ENCODE measurements at regions not wholly inside any gene's neighbourhood (a gene's known extent, or its start where the extent isn't known, plus 50 kb on each side); places are given as distances from the start of the nearest gene placed in this dataset.

- H3K4me1 ChIP-seq (ENCODE audit: control insufficient read depth, insufficient read depth, low read length) = no peaks in the 10 kb centered on the region
- ATAC-seq (no peak), DNase-seq (ENCODE audit: low read depth, low spot score) (no peak)
- no peak overlapping the region for H3K27ac ChIP-seq (ENCODE audit: low read length)
- in situ Hi-C loops (cut with HindIII; ENCODE audit: low pct_unique_long_range_greater_than_20kb, low sequenced_read_pairs) = no loop called here
- H3K27me3 ChIP-seq (ENCODE audit: control insufficient read depth, insufficient read depth, low read length) = no peaks in the 10 kb centered on the region
- TF ChIP-seq SIN3A (IDR thresholded peaks at IDR 0.05; ENCODE audit: borderline replicate concordance, insufficient read depth, low read depth, low read length) (no peak), CTCF (IDR thresholded peaks at IDR 0.05) (no peak), POLR2AphosphoS5 (IDR thresholded peaks at IDR 0.05; ENCODE audit: low read depth, low read length) (no peak), REST (IDR thresholded peaks at IDR 0.05; ENCODE audit: insufficient read depth in 1 of 2, low read depth in 2 of 2, low read length in 1 of 2) (no peak), TCF7L2 (IDR thresholded peaks at IDR 0.05; ENCODE audit: low read depth, low read length) (no peak)
- no TSS peak for BruUV-seq (replicated peaks)
- intact Hi-C loops (cut with micrococcal nuclease; ENCODE audit: unreplicated experiment) = no loop called here
- H3K36me3 ChIP-seq (ENCODE audit: control insufficient read depth, insufficient read depth, low read length) = no peaks in the 10 kb centered on the region
- no peak overlapping the region for H3K4me3 ChIP-seq (ENCODE audit: low read depth in 2 of 2, low read length in 2 of 2)
- no peaks in the 10 kb centered on the region for H3K9me3 ChIP-seq (ENCODE audit: control insufficient read depth, insufficient read depth, low read depth, low read length)
- ChIA-PET POLR2A (no interaction called here), CTCF (no interaction called here)
Observed at GRCh38 chr9:11149065-11149464, 536.3 kb upstream of the PTPRD start.

GRCh38 chr9:11158063-11158462 lies 545.3 kb upstream of the PTPRD start:
- no peak for ATAC-seq
- Histone ChIP-seq H3K36me3 (ENCODE audit: control insufficient read depth, insufficient read depth, low read length) (no peaks in the 10 kb centered on the region), H3K27ac (ENCODE audit: low read length) (no peak overlapping the region), H3K27me3 (ENCODE audit: control insufficient read depth, insufficient read depth, low read length) (no peaks in the 10 kb centered on the region), H3K9me3 (ENCODE audit: control insufficient read depth, insufficient read depth, low read depth, low read length) (no peaks in the 10 kb centered on the region), H3K4me1 (ENCODE audit: control insufficient read depth, insufficient read depth, low read length) (no peaks in the 10 kb centered on the region), H3K4me3 (ENCODE audit: low read depth in 2 of 2, low read length in 2 of 2) (no peak overlapping the region)
- CTCF ChIA-PET = no interaction called here
- in situ Hi-C loops (cut with HindIII; ENCODE audit: low pct_unique_long_range_greater_than_20kb, low sequenced_read_pairs) = no loop called here
- BruUV-seq (replicated peaks) = no TSS peak
- intact Hi-C loops (cut with micrococcal nuclease; ENCODE audit: unreplicated experiment) = no loop called here
- no peak for DNase-seq (ENCODE audit: low read depth, low spot score)
- POLR2A ChIA-PET = no interaction called here
- TF ChIP-seq REST (IDR thresholded peaks at IDR 0.05; ENCODE audit: insufficient read depth in 1 of 2, low read depth in 2 of 2, low read length in 1 of 2) (no peak), POLR2AphosphoS5 (IDR thresholded peaks at IDR 0.05; ENCODE audit: low read depth, low read length) (no peak), CTCF (IDR thresholded peaks at IDR 0.05) (no peak), TCF7L2 (IDR thresholded peaks at IDR 0.05; ENCODE audit: low read depth, low read length) (no peak), SIN3A (IDR thresholded peaks at IDR 0.05; ENCODE audit: borderline replicate concordance, insufficient read depth, low read depth, low read length) (no peak)

Measured in Panc1 (cell line).